RWPE2 (cell line): ENCODE measurements at regions not wholly inside any gene's neighbourhood (a gene's known extent, or its start where the extent isn't known, plus 50 kb on each side); places are given as distances from the start of the nearest gene placed in this dataset.
"Not testable (repeated sequence)": the region's sequence is repeated elsewhere in the genome, so short reads cannot be mapped to it uniquely, and the experiment has no call there.

Source experiments
- ATAC-seq: fragments of 200-7000 bp; cut with Tn5 transposase; 3 replicates; pipeline ENCODE4 v1.9.1; 2021; ENCODE audit warnings: low read depth
- DNase-seq: peaks from one replicate; pipeline ENCODE4 v3.0.0-alpha.2; 2020; ENCODE audit warnings: low spot score
- H3K27ac ChIP-seq: fragments of 450-650 bp; 2 replicates; pipeline ENCODE4 v1.5.1; 2017; ENCODE audit warnings: mild to moderate bottlenecking; ENCODE audit not compliant: poor library complexity, severe bottlenecking
- H3K27me3 ChIP-seq: fragments of 250-450 bp; sonication (Bioruptor Pico); 2 replicates; pipeline ENCODE4 v1.5.1; 2021; ENCODE audit warnings: mild to moderate bottlenecking, moderate library complexity; ENCODE audit not compliant: insufficient read depth, poor library complexity, severe bottlenecking
- H3K36me3 ChIP-seq: fragments of 250-450 bp; sonication (Bioruptor Pico); 2 replicates; pipeline ENCODE4 v1.5.1; 2020; ENCODE audit warnings: low read depth, mild to moderate bottlenecking, moderate library complexity
- H3K4me1 ChIP-seq: fragments of 250-450 bp; sonication (Bioruptor Pico); 2 replicates; pipeline ENCODE4 v1.5.1; 2021; ENCODE audit warnings: mild to moderate bottlenecking, moderate library complexity; ENCODE audit not compliant: insufficient read depth, poor library complexity, severe bottlenecking
- H3K4me3 ChIP-seq: fragments of 250-450 bp; sonication (Bioruptor Pico); 2 replicates; pipeline ENCODE4 v1.5.1; 2021; ENCODE audit warnings: mild to moderate bottlenecking, moderate library complexity; ENCODE audit not compliant: severe bottlenecking
- H3K9me3 ChIP-seq: fragments of 250-450 bp; sonication (Bioruptor Pico); 2 replicates; pipeline ENCODE4 v1.5.1; 2021; ENCODE audit warnings: mild to moderate bottlenecking, moderate library complexity; ENCODE audit not compliant: severe bottlenecking
- CTCF ChIP-seq: fragments of 450-650 bp; IDR thresholded peaks from one replicate; pipeline ENCODE4 v1.5.1; 2017; ENCODE audit warnings: mild to moderate bottlenecking, moderate library complexity; ENCODE audit not compliant: poor library complexity, severe bottlenecking

DNA sequence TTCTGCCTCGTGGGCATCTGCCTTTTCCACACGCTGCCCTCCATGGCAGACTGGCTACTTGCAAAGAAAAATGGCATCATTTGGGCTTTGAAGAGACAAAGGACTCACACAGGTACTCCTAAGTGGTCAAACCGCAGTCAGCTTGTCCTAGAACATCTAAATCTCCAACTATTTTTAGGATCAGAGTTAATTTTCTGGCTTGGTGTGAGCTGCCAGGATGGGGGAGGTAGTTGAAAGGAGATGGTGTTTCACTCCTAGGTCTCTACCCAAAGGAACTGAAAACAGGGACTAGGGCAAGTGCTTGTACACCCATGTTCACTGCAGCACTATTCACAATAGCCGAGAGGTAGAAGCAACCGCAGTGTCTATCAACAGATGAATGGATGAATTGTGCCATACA lies 107.9 kb upstream of the ATL2 start:
- Histone ChIP-seq H3K4me1 (no peaks in the 10 kb centered on the region), H3K4me3 (no peak overlapping the region), H3K36me3 (no peaks in the 10 kb centered on the region), H3K27me3 (no peaks in the 10 kb centered on the region), H3K27ac (no peak overlapping the region), H3K9me3 (no peaks in the 10 kb centered on the region)
- DNase-seq (no peak), ATAC-seq (no peak)
- TF ChIP-seq CTCF: no peak

DNA sequence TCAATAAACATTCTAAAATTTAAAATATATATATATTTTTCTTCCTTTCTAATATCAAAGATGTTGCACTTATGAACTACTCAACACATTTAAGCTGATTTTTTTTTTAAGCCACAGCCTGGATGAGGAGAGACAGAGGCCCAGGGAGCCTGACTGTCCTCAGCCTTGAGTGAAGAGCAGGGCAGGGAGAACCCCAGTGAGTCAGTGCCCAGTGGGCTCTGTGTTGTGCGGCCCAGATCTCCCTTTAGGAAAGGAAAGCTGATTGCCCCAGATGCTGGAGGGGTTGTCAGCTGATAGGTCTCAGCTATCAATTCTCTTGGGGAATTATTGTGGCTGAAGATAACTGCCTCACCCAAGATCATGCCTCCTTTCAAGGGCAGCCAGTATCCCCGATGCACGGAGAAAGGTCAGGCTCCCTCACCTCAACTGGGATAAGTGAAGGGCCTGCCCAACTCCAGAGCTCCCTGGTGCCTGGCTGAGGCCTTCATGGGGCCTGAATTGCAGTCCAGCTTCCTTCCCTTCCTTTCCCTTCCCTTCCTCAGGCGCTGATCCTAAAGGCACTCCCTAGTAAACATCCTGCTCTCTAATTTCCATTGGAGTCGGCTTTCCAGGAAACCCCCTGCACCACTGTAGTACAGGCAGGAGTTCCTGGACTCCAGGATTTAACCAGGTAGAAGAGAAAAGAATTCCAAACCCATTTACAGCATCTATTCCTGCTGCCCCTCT lies 106.9 kb upstream of the ATL2 start:
- H3K27me3 ChIP-seq: no peaks in the 10 kb centered on the region
- no peak for TF ChIP-seq CTCF
- no peak for ATAC-seq

DNA sequence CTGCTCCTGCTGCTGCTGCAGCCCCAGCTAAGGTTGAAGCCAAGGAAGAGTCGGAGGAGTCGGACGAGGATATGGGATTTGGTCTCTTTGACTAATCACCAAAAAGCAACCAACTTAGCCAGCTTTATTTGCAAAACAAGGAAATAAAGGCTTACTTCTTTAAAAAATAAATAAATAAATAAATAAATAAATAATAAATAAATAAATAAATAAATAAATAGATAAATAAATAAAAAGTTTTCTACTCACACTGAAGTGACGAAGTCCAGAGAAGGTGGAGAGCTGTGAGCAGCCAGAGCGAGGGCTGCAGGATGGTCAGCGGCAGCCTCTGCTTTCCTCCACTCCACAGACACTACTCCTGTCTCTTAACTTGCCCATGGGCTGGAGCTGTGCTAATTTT lies 105.6 kb upstream of the ATL2 start:
- H3K9me3 ChIP-seq, H3K4me1 ChIP-seq, H3K36me3 ChIP-seq, H3K27me3 ChIP-seq, ATAC-seq, H3K4me3 ChIP-seq, DNase-seq, H3K27ac ChIP-seq: not testable (repeated sequence)

More for the DNA sequence above, 106.9 kb upstream of the ATL2 start:
- no peak for DNase-seq
- Histone ChIP-seq H3K9me3 (no peaks in the 10 kb centered on the region), H3K36me3 (no peaks in the 10 kb centered on the region), H3K27ac (no peak overlapping the region), H3K4me3 (no peak overlapping the region), H3K4me1 (no peaks in the 10 kb centered on the region)

- H3K4me1 ChIP-seq: no peaks in the 10 kb centered on the region
- no peak overlapping the region for H3K4me3 ChIP-seq
- TF ChIP-seq CTCF: no peak
- no peaks in the 10 kb centered on the region for H3K9me3 ChIP-seq
- H3K27ac ChIP-seq: no peak overlapping the region
- DNase-seq (no peak), ATAC-seq (no peak)
- H3K36me3 ChIP-seq: no peaks in the 10 kb centered on the region
- H3K27me3 ChIP-seq: no peaks in the 10 kb centered on the region
These were observed 103.5 kb upstream of the ATL2 start for GRCh38 chr2:38480617-38481016.

DNA sequence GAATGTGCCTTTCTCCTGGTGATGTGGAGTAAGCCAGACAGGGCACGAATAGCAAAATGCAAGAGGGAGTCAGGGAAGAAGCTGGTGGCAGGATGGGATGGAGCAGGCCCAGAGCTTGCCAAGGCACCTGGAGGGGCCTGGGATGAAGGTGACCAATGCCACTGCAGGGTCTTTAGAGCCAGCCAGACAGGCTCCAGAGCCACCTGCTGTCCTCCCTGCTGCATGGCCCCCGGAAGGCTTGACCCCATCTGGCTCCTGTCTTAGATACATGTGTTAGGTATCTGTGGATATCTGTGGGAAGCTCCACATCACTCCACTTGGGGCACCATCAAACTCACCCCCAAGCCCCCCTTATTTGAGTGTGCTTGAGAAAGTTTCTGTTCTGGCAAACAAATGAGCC lies 99.9 kb upstream of the ATL2 start:
- H3K27ac ChIP-seq: no peak overlapping the region

More for the DNA sequence above, 99.9 kb upstream of the ATL2 start:
- no peaks in the 10 kb centered on the region for H3K4me1 ChIP-seq
- no peaks in the 10 kb centered on the region for H3K27me3 ChIP-seq
- TF ChIP-seq CTCF: no peak
- ATAC-seq (no peak), DNase-seq (no peak)
- no peaks in the 10 kb centered on the region for H3K36me3 ChIP-seq
- H3K4me3 ChIP-seq: no peak overlapping the region
- H3K9me3 ChIP-seq: no peaks in the 10 kb centered on the region
